Uterus (tissue), 2 donors: ENCODE measurements at regions not wholly inside any gene's neighbourhood (a gene's known extent, or its start where the extent isn't known, plus 50 kb on each side); places are given as distances from the start of the nearest gene placed in this dataset.

Source experiments
- POLR2A ChIP-seq, 2 donors: fragments of 450-650 bp; IDR thresholded peaks; one replicate each; pipeline ENCODE4 v1.6.1; 2016; ENCODE audit warnings: antibody characterized with exemption in 2 of 2, mild to moderate bottlenecking in 1 of 2, moderate library complexity in 1 of 2
- TF ChIP-seq, protein P1 (sequence below), 4 experiments: fragments of 200-600 bp in 2 of 4; fragments of 450-650 bp in 2 of 4; sonication (generic) in 2 of 4; IDR thresholded peaks; one replicate each; pipeline ENCODE4 v1.5.1; 2016 to 2019; ENCODE audit warnings: antibody characterized with exemption in 4 of 4, mild to moderate bottlenecking in 2 of 4, moderate library complexity in 1 of 4

DNA sequence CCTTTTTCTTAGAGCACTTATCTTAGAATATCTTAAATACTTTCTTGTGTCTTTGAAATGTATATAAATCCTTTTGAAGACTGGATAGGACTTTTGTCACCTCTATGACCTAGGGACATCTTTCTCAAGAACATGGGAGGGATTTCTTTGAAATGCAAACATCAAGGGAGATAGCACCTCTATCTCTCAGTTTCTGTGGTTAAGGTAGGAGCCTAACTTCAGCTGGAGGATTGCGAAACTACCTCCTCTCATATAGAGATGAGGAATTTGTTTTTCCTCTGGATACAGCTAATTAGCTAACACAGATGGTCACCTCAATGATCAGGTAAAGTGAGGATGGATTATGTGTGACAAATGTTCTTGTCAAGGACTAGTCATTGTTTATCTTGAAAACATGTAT is 631.3 kb upstream of the IMPG1 start:
- TF ChIP-seq POLR2A (IDR thresholded peaks at IDR 0.05), result no peak
- TF ChIP-seq, protein P1, sequence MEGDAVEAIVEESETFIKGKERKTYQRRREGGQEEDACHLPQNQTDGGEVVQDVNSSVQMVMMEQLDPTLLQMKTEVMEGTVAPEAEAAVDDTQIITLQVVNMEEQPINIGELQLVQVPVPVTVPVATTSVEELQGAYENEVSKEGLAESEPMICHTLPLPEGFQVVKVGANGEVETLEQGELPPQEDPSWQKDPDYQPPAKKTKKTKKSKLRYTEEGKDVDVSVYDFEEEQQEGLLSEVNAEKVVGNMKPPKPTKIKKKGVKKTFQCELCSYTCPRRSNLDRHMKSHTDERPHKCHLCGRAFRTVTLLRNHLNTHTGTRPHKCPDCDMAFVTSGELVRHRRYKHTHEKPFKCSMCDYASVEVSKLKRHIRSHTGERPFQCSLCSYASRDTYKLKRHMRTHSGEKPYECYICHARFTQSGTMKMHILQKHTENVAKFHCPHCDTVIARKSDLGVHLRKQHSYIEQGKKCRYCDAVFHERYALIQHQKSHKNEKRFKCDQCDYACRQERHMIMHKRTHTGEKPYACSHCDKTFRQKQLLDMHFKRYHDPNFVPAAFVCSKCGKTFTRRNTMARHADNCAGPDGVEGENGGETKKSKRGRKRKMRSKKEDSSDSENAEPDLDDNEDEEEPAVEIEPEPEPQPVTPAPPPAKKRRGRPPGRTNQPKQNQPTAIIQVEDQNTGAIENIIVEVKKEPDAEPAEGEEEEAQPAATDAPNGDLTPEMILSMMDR (IDR thresholded peaks at IDR 0.05), result no peak
